GM12864 (cell line): ENCODE measurements at regions not wholly inside any gene's neighbourhood (a gene's known extent, or its start where the extent isn't known, plus 50 kb on each side); places are given as distances from the start of the nearest gene placed in this dataset.

Experiments used
- DNase-seq: peaks from one replicate; pipeline ENCODE4 v3.0.0-alpha.2; 2011; ENCODE audit warnings: low read depth
- H3K4me3 ChIP-seq: 2 replicates; pipeline ENCODE4 v1.5.1; 2011; ENCODE audit warnings: mild to moderate bottlenecking, low read depth, low read length, control low read depth
- TF ChIP-seq, protein P1 (sequence below): IDR thresholded peaks from 2 replicates; pipeline ENCODE4 v1.5.1; 2011; ENCODE audit warnings: low read depth, mild to moderate bottlenecking, moderate library complexity, low read length, control low read depth, inconsistent platforms; ENCODE audit errors: missing control alignments

DNA sequence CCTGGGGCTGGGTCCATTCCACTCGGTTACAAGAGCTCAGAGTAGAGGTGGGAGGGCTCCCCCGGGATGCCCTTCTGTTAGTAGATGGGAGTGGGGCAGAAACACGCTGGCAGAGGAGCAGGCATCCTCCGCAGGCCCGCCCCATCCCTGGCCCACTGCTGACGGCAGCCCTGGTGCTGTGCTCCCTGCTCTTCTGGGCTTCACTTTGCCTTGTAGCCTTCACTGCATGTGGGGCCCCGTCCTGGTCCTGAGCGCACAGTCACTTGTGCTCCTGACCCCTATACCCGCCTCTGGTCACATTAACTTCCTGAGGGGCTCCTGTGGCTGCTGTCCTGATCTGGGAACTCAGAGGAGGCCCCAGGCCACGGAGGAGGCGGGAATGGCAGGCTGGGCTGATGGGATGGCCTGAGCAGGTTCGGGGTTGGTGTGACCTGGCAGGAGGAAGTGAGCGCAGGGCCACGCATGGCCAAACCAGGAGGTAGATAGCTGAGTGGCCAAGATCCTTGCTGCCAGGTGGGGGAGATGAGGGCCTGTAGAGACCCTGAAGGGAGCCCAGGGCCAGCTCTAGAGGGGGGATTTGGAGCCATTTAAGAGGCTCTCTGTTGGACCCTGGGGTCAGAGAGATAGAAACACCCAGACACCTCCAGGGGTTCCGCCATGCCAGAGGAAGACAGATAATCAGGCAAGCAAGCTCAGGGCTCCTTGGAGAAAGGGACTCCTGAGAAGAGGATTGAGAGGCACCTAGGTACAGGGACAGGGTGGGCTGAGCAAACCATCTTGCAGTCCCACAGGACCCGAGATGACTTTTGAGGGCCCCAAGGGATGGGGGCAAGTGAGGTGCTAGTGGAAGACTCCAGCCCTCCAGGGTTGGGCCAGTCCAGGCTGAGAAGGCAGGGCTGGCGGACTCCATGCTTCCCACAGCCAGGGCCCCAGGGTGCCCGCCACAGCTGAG is 92.2 kb upstream of the PRR23E start:
- no peak for DNase-seq
- TF ChIP-seq, protein P1, sequence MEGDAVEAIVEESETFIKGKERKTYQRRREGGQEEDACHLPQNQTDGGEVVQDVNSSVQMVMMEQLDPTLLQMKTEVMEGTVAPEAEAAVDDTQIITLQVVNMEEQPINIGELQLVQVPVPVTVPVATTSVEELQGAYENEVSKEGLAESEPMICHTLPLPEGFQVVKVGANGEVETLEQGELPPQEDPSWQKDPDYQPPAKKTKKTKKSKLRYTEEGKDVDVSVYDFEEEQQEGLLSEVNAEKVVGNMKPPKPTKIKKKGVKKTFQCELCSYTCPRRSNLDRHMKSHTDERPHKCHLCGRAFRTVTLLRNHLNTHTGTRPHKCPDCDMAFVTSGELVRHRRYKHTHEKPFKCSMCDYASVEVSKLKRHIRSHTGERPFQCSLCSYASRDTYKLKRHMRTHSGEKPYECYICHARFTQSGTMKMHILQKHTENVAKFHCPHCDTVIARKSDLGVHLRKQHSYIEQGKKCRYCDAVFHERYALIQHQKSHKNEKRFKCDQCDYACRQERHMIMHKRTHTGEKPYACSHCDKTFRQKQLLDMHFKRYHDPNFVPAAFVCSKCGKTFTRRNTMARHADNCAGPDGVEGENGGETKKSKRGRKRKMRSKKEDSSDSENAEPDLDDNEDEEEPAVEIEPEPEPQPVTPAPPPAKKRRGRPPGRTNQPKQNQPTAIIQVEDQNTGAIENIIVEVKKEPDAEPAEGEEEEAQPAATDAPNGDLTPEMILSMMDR = no peak
- no peak overlapping the region for H3K4me3 ChIP-seq

DNA sequence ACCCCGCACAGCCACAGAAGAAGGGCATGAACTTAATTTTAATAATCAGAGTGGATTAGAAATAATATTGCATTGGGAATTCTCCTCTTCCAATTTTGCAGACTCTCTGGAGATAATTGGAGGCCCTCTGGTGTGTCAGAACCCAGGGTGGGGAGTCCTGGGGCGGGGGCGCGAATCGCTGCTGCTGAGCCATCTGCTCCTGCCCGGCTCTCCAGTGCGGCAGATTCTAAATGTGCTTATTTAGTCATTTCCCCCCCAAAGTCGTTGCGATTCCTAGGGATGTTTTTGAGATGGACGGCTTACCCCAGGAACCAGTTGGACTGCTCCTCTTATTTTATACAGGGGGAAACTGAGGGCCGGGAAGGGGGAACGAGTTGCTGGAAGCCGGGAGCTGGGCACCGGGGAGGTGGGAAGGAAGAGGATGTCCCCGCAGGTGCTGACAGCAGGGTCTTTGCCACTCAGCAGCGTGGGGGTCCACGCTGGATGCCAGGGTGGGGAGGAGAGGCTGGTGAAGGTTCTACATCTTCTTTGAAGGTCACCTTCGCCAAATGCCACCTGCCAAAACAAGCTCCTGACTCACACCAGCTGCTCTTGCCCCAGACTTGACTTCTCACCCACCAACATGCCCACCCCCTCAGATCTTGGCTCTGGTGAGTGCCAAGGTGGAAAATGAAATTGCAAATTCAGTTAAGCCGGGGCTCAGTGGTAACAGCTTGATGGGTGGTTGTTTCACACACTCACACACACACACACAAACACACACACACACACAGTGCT is 91.3 kb upstream of the PRR23E start:
- no peak overlapping the region for H3K4me3 ChIP-seq
- TF ChIP-seq, protein P1 = no peak
- no peak for DNase-seq

DNA sequence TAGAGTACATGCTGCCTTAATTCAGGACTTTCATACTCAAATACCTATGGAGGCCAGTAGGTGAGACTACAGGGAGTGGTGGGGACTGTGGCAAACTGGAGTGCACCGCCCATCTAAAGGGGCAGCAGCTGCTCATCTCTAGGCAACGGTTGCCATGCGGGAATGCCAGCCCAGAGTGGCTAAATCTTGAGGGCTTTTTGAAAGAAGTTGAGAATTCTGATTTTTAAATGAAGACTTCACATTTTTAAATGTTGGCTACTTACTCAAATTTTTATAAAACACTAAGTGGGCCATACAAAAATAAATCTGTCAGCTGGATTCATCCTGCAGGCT is 90.8 kb upstream of the PRR23E start:
- DNase-seq = no peak
- TF ChIP-seq, protein P1 = no peak
- H3K4me3 ChIP-seq = no peak overlapping the region

DNA sequence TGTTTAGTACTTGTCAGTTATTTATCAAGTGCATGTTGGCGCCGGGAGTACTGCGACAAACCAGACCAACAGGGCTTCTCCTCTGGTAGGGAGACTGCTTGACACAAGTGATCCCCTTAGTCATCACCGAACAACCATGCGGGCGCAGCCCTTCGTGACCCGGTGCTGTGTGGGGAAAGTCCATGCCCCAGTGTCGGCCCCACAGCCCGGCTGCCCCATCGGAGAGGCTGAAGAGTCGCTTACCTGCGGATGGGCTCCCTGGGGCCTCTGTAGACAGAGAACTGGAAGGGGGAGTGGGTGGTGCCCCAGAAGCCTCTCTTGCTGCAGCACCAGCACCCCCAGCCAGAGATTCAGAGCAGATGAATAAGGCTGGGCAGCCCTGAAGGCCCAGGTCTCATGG is 90.3 kb upstream of the PRR23E start:
- no peak overlapping the region for H3K4me3 ChIP-seq
- DNase-seq = no peak
- TF ChIP-seq, protein P1 = no peak

DNA sequence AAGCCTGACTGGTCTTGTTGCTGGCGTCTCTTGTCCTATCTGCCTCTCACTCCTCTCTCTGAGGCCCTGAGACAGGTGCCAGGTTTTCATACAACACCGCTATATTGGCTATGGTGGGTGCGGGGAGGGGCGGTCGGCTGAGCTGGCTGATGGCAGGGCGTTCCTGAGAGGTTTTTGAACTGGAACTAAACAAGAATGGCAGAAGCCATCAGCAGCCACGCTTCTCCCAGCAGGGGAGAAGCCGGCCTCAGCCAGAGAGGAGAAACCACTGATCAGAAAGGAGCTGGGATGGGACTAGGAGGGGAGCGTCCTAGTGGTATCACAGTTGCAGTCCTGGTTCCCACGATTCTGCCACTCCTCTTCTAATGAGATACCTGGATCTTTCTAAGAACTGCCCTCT is 89.9 kb upstream of the PRR23E start:
- TF ChIP-seq, protein P1 = no peak
- DNase-seq = no peak
- no peak overlapping the region for H3K4me3 ChIP-seq

DNA sequence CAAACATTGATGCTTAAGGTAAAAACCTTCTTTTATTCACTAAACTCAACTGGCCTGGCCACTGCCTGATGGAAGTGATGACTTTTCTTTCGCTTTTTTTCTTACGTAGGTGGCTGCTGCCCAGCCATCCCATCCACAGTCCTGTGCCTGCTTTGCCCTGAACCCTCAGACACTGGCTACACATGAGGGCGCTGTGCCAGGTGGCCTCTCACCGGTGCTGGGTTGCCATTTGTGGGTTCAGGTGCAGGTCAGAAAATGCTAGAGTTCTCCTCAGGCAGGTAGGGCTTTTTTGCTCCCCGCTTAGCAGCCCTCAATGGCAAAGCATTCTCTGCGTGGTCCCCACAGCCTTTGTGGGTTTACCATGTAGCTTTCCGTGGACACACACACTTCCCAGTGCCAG is 88.3 kb upstream of the PRR23E start:
- no peak for DNase-seq
- TF ChIP-seq, protein P1 = no peak

More for the DNA sequence above, 88.3 kb upstream of the PRR23E start:
- no peak overlapping the region for H3K4me3 ChIP-seq
